Stimulated activated CD4-positive, alpha-beta T cell treated with anti-CD3 and anti-CD28 coated beads, Interleukin-2, amount 100 ng/mL, for 24 hours (primary cell): ENCODE measurements at regions not wholly inside any gene's neighbourhood (a gene's known extent, or its start where the extent isn't known, plus 50 kb on each side); places are given as distances from the start of the nearest gene placed in this dataset.

Source experiments
- DNase-seq, 2 donors: peaks; one replicate each; pipeline ENCODE4 v3.0.0-alpha.2; 2020

DNA sequence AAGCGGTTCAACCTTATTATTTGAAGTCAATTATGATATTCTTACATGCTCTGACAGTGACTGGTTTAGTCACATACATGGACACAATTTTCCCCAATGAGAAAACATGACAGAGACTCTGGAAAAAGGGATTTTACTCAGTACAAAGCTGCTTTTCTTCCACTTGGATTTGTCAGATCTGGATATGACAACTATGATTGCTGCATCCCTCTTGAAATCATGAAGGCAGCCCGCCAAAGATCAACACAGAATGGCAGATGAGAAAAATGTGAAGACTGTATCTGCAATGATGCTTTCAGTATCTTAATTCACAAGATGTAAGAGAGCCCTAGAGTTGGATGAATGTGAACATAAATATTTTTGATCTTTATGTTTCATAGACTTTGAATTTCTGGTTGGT is 439.6 kb downstream of the CDH8 start:
- DNase-seq, result no peak

DNA sequence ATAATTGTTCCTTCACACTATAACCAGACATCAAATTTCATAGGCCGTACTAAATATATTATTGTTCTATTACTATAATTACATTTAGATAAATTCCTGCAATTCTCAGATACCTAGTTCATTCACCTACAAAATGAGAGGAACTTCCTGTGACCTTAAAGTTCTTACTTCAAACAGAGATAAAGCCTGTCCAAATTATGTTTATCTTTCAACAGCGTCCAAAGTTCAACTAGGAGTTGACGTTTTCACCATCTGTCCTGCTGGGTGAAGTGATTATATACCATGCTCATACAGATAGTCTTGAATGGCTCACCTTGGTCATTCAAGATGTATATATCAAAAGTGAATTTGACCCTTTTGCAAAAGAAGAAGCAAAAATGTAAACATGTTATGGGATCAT is 440.6 kb downstream of the CDH8 start:
- no peak for DNase-seq

DNA sequence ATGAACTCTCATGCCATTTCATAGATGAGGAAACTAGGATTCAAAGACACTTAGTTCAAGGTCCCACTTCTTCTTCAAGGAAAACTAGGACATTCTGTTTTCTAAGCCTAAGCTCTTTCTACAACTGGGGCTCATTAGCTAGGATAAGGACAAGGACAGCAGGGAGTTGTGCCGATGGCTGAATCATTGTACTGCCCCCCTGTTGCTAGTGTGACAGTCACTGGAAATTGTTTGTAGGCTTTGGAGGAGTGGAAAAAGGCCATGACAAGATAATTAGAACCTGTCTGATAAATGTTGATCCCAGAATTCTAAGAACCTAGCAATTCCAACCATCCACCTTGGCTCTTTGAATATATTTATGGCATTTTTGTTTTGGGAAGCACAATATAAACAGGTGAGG is 445.7 kb downstream of the CDH8 start:
- DNase-seq, result no peak

DNA sequence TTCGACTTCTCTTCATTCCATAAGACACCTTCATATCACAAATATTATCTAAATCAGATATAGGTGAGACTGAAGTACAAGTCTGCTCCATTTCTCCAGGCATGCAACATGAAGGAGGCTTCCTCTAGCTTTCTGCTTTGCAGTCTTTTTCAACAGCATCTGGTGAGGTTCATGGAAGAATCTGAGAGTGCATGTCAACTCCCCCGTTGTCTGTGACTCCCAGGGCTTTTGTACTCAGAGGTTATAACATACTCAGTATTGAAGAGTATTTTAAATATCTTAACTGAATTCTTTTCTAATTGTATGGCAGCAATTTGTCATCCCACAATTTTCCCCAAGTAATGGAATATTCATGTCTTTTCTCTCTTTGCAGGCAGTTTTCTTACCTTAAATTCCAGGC is 448.7 kb downstream of the CDH8 start:
- DNase-seq, result no peak

DNA sequence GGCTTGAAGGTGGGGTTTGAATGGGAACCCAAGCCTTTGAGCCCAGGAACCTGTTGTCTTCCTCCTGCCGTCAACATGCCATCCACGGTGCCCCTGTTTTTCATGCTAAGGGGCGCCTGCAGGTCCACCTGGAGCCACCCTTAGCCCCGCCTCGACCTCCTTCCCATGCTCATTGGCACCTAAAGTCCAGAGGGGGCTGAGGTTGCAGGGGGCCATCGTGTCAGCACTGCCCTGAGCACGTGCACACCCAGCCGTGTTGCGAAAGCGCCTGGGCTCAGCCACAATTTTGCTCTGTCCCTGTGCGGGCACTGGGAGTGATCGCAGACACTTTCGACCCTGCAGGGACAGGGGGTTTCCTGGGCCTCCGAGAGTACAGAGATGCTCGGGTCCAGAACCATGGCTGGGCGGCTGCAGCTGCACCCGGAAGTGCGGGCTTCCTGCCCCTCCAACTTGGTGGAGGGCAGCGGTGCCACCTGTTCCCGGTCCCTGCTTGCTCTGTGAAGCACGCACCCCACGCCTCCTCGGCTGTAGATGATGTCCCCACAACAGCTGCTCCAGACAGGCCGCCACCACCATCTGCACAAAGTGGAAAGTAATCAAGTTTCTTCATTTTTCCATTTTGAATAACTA is 454.7 kb downstream of the CDH8 start:
- DNase-seq, result no peak

DNA sequence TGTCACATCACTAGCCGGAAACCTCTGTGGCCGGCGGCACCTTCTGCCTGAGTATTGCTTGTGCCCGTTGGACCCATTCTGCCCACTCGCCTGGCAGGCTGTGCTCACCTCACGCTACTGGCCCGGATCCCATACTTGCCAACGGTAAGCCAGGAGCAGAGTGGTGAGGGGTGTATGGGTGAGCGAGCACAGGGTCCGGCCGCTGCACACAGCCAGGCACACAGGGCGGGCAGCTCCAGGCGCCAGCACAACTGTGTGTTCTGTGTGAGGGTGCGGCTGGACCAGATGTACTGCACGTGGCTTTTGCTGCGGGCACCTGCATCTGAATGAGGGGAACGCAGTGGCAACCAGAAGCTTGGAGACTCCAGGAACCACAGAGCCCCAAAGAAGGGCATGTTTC is 455.7 kb downstream of the CDH8 start:
- DNase-seq, result no peak

DNA sequence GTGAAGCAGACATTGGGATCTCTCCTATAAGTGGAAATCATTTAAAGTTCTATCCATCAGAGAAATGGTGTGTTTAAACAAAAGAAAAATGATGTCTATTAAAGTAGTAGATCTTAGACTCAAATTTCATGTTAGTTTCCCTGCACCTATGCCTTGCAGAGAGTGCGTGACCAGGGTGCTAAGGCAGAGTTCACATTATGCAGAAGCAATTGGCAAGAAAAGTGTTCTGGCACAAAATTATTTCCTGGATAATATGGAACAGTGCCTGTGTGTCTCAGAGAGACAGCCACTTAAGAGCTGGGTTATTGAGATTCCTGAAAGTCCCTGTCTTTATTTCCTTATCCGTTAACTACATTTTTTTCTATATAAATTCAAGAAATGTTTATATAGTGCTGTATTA is 457.0 kb downstream of the CDH8 start:
- no peak for DNase-seq

DNA sequence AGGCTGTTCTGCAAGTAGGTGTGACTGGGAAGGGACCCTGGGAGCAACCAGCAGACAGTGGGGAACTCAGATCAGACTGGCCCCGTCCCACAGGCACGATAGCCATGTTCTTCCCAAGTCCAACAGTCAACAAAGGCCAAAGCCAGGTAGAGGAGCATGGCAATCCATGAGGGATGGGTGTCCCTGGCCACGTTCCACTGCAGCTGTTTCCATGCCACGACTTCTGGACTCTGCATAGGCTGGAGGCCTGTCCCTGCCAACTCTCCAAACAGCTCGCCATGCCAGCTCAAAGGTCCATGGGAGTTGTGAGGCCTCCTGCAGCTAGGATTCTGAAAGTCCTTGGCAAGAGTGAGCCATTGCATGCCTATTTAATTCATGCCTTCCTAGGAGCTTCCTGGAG is 459.8 kb downstream of the CDH8 start:
- no peak for DNase-seq

DNA sequence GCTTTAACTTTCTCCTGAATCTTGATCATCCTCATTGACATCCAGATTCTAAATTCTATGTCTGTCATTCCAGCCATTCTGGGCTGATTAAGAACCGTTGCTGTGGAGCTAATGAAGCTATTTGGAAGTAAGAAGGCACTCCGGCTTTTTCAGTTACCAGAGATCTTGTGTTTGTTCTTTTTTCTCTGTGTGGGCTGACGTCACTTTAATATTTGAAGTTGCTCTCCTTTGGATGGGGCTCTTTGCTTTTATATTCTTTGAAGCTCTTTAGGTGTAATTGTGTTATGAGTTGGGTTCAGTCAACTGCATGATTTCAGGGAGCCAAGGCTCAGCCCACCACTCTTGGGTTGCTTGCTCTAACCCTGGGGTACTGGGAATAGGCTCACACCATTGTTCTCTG is 460.6 kb downstream of the CDH8 start:
- no peak for DNase-seq

DNA sequence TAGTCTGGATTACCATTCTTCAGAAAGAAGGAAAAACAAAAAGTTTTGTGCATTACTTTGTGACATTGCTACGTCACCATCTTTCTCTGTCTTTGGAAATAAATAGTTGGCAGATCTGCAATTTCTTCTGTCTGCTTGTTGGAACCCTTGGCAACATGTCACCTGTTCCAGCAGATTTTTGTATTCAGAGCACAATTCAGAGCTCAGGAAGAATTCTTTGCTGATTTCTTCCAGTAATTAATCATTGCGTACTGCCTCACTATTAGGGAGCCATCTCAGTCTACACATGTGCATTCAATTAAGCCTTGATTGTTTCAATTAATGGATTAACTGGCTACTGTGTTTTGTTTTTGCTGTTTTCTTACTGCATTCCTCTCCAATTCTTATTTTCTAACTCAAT is 467.2 kb downstream of the CDH8 start:
- no peak for DNase-seq

DNA sequence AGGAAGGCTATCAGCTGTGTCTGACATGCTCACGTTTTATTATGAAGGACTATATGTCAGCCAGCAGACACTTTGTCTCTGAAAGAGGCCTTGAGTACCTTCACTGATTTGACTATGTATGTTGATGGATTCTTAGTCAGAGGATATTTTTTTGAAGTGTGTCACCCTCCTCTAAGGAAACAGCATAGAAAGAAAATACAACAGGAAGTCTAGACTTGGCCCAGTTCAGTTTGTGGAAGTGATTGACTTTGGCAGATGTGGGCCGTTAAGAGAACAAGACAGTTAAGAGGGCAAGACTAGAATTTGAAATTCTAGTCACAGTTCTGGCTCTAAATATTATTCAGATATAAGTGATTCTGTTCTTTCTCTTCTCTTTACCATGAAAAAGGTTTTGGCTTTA is 471.5 kb downstream of the CDH8 start:
- no peak for DNase-seq

DNA sequence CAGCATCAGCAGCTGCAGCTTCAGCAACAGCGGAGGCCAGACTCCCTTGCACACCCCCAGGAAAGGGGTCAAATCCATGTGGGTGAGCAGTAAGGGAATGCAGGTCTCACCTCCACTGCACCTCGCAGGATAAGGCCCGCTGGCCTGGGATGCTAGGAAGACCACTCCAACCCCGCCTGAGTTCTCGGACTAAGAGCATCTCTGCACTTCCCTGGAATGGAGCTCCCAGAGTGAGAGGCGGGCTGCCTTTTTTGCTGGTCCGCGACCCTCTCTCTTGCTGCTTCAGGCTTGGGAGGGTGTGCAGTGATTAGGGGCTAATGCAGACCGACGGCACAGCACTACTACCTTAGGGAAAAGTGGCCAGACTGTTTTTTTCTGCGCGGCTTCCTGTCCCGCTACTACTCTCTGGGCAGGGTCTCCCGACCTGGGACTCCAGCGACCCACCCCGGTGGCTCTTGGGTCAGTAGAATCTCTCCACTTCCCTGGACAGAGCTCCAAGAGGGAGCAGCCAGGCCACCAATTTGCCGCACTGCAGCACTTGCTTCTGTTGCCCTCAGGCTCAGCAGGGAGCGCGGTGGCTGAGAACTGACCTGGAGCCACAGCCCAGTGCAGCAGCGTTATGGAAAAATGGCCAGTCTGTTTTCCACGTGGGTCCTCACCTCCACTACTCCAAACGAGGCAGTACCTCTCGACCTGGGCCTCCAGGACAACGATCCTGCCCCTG is 480.4 kb downstream of the CDH8 start:
- no peak for DNase-seq

DNA sequence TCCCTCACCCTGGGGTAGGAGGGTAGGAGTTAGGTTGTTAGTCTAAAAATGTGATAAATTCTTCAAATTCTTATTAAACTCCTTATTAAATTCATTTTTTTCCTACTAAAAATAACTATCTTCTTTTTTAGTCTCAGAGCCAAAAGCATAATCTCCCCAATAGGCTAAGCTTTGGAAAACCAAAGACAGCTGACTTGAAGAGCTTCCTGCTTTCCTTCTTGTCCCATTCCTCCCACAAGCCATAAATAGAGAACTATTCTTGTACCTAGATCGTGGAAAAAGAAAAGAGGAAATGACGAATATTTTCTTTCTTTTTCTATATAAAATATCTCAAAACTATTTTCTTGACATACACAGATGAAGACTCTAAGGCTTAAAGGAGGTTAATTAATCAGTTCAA is 486.9 kb downstream of the CDH8 start:
- no peak for DNase-seq

DNA sequence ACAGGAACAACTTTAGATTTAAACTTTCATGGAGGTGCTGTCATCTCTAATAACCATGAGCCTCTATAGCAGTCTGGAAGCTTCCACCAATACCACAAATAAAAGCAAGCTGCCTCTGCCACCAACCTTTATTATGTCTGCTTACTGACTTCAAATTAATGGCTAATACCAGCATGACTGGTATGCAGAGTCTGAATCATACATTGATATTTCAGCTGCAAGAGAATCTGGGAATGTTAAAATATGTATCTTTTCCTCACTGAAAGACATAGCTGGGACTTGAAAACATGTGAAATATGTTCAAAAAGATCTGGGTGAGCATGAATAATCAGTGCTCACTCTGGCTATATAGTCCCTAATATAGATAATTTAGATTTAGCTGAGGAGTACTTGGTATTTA is 488.6 kb downstream of the CDH8 start:
- DNase-seq, result no peak

DNA sequence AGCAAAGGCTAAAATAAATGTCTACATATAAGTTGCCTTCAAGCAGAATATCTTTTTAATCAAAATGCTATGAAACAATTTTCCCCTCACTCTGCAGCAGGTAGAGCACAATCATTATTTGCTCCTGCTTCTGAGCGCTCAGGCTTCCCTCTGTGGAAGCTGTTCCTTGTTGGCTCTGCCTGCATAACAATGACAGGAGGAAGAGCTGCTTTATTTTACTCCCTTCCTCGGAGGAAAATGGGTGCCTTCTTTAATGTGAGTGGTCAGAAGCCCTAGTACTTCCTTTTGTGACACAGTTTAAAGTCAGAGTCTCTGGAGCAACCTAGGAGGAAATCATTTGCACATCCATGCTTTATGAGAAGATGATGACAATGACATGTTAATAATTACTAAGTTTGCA is 492.1 kb downstream of the CDH8 start:
- no peak for DNase-seq

DNA sequence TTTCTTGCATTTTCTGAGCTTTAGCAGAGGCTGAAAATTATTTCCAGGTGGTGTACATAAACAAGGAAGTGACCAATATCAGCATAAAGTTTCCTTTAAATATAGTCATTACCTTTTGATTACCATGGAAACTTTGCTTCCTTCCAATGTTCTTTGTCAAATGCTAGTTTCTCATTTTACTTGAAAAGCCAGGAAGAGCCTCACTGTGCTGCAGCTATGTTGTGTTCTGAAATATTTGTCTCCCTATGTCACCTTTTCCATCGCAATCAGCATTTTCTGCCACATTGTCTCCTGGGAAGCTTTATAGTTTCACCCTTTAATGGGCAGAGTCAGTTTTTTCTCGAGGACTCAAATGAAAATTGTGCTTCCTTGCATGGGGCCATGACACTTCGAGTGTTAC is 496.0 kb downstream of the CDH8 start:
- DNase-seq, result no peak

DNA sequence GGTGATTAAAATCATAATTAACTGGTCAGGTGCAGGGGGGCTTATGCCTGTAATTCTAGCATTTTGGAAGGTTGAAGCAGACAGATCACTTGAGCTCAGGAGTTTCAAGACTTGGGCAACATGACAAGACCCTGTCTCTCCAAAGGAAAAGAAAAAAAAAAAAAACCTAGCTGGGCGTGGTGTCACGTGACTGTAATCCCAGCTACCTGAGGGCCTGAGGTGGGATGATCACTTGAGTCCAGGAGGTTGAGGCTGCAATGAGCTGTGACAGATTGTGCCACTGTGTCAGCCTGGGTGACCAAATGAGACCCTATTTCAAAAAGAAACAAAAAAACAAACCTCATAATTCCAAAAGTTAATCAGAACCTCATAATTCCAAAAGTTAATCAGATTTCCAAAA is 505.5 kb downstream of the CDH8 start:
- DNase-seq, result no peak

DNA sequence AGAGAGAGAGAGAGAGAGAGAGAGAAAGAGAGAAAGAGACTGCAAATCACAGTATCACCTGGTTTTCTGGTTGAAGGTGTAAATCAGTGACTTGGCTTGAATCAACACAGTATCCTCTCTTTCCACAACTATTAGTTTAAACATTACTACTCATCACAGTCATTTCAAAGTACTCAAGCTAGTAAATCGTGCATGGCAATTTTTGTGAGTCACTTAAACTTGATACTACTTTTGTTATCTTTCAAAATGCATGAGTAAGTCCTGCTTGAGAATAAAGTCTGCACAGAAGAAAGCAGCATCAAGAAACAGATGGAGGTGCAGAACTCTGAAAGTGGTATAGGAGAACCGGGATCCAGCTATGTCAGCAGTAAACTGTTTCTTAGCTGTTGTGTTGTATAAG is 535.4 kb downstream of the CDH8 start:
- no peak for DNase-seq

DNA sequence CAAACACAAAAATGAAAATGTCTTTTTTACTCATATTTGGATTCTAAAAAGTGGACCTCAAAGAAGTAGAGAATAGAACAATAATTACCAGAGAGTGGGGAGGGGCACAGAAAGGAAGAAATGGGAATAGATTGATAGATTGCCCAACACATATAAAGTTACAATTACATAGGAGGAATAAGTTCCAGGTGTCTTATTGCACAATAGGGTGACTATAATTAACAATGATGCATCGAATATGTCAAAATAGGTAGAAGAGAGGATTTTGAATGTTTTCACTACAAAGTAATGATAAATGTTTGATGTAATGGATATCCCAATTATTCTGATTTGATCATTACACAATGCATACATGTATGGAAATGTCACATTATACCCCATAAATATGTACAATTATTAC is 556.0 kb downstream of the CDH8 start:
- no peak for DNase-seq

DNA sequence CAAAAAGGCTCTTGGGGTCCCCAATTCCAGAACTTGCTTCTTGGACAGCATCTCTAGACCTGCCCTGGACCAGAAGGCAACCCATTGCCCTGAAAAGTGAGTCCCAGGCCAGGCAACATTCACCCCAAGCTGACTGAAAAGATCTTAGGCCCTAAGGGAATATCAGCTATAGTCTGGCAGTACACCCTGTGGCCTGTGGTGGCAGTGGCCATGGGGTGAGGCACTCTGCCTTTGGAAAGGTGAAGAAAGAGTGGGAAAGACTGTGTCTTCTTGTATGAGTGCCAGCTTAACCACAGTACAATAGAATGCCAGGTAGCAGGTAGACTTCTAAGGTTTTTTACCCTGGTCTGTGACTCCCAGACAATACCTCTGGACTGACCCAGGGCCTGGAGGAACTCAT is 564.5 kb downstream of the CDH8 start:
- no peak for DNase-seq

DNA sequence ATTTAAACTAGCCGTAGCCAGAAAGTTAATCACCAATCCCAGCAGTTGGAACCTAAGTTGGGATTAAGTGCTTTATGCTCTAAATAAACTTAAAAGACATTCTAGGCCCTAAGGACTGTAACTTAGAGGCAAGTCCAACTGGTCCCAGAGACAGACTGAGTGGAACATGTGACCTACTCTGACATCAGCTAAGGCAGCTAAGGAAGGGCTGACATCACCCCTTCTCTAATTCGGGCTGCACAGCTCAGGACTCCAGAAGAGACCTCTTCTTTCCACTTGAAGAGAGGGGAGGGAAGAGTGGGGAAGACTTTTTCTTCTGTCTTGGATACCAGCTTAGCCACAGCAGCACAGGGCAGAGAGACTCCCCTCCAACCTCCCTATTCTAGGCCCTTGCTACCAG is 565.2 kb downstream of the CDH8 start:
- no peak for DNase-seq

DNA sequence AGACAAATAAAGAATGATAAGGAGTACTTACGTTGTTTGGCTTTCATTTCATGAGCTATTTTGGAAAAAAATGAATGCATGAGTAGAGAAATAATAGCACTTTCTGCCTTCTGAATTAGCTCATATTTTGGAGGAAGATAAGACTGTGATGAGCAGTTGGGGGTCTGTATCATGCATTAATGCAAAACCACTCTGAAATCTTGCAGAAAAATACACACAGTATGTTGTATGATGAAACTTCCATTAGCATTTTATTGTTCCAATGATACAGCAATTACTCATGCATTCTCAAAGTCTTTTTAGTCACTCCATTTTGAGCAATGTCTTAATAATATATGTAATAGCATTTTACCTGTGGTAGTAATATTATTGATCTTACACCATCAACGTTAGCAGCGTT is 571.0 kb downstream of the CDH8 start:
- DNase-seq, result no peak

DNA sequence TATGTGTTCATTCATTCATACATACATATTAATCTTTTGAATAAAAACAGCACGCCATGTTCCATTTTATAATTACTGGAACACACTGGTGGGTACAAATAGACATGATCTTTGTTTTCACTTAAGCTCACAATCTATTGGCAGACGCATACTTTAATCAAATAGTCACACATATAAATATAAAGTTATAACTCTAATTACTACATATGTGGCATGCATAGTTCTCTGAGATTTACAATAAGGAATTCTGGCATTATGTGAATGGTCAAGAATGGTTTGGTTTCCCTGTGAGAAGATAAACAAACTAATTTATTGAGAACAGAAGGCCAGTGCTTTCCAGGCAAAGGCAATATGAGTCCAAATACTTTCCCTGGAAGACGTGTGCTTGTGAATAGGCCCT is 576.2 kb downstream of the CDH8 start:
- DNase-seq, result no peak

DNA sequence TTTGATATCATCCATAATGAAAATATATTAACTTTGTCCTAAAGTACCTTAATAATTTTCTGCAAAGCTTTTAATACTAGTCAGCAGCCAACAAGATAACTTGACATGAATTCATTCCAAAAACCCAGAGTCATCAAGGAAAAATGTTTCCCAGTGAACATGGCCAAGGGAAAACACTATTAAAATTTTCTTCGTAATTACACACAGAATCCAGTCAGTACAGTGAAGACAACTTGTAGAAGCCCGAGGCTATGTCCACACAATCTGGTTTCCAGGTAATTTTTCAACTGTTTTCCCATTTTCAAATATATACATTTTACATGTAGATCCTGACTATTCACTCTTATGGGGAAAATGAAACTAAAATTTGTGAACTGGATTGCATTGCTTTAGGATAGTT is 600.9 kb downstream of the CDH8 start:
- no peak for DNase-seq

DNA sequence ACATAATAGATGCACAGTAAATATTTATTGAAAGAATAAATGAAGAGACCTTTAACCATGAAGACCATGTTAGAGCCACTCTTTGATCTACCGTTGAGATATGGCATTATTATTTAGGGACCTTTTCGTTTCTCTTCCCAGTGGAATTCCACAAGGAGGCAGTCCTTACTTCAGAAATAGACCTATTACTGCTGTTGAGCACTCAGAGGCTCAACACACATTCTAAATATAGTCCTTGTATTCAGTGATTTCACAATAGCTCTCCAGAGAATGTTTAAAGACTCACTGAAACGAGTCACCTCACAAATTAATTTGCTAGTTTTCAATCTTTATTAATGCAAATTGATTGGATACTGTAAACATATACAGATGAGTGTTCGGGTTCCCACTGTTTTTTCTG is 603.8 kb downstream of the CDH8 start:
- DNase-seq, result no peak
